Neuronal stem cell (in vitro differentiated cells): ENCODE measurements at regions not wholly inside any gene's neighbourhood (a gene's known extent, or its start where the extent isn't known, plus 50 kb on each side); places are given as distances from the start of the nearest gene placed in this dataset.

ENCODE experiments used
- DNase-seq: peaks from one replicate; pipeline ENCODE4 v3.0.0-alpha.2; 2013; ENCODE audit warnings: low spot score
- H2AFZ ChIP-seq: one replicate; pipeline ENCODE4 v1.6.1; 2013; ENCODE audit warnings: mild to moderate bottlenecking, low read length, inconsistent platforms
- H2AK5ac ChIP-seq: 2 replicates; pipeline ENCODE4 v1.6.1; 2013; ENCODE audit warnings: low read depth, mild to moderate bottlenecking, inconsistent platforms, low read length, moderate library complexity, mixed read lengths
- H2BK120ac ChIP-seq: 2 replicates; pipeline ENCODE4 v1.6.1; 2013; ENCODE audit warnings: low read depth, mild to moderate bottlenecking, inconsistent platforms, low read length, moderate library complexity, mixed read lengths
- H2BK12ac ChIP-seq: one replicate; pipeline ENCODE4 v1.6.1; 2013; ENCODE audit warnings: low read length, inconsistent platforms
- H2BK15ac ChIP-seq: 2 replicates; pipeline ENCODE4 v1.6.1; 2013; ENCODE audit warnings: mild to moderate bottlenecking, low read length, inconsistent platforms, mixed read lengths
- H2BK5ac ChIP-seq: one replicate; pipeline ENCODE4 v1.6.1; 2013; ENCODE audit warnings: inconsistent platforms, mild to moderate bottlenecking, low read length, moderate library complexity
- H3K14ac ChIP-seq: one replicate; pipeline ENCODE4 v1.6.1; 2013; ENCODE audit warnings: low read length, inconsistent platforms
- H3K18ac ChIP-seq: 2 replicates; pipeline ENCODE4 v1.6.1; 2013; ENCODE audit warnings: low read length, inconsistent platforms
- H3K23ac ChIP-seq: 2 replicates; pipeline ENCODE4 v1.6.1; 2013; ENCODE audit warnings: low read depth, mild to moderate bottlenecking, mixed read lengths, low read length, inconsistent platforms; ENCODE audit not compliant: poor library complexity
- H3K27ac ChIP-seq: replicated peaks from 3 replicates; pipeline ENCODE4 v1.5.1; 2013; ENCODE audit warnings: low read length, inconsistent platforms
- H3K27me3 ChIP-seq, 3 experiments: 2 replicates each; pipeline ENCODE4 v1.6.1; 2013; ENCODE audit warnings: low read length in 3 of 3, mild to moderate bottlenecking in 2 of 3, inconsistent platforms in 1 of 3, low read depth in 1 of 3, mixed read lengths in 1 of 3, moderate library complexity in 1 of 3; ENCODE audit not compliant: control insufficient read depth in 3 of 3, insufficient read depth in 3 of 3
- H3K36me3 ChIP-seq, 2 donors: replicated peaks in 1 of 2; 2 replicates each; pipeline ENCODE4 v1.6.1; 2013; ENCODE audit warnings: low read length in 2 of 2; ENCODE audit not compliant: control insufficient read depth in 2 of 2, insufficient read depth in 2 of 2
- H3K4ac ChIP-seq: 2 replicates; pipeline ENCODE4 v1.6.1; 2013; ENCODE audit warnings: inconsistent platforms, mild to moderate bottlenecking, low read length, moderate library complexity
- H3K4me1 ChIP-seq, 2 donors: 1 replicate in 1 of 2; 2 replicates in 1 of 2; pipeline ENCODE4 v1.6.1; 2013; ENCODE audit warnings: low read length in 2 of 2, low read depth in 1 of 2; ENCODE audit not compliant: control insufficient read depth in 2 of 2, insufficient read depth in 1 of 2
- H3K4me2 ChIP-seq: one replicate; pipeline ENCODE4 v1.6.1; 2013; ENCODE audit warnings: mild to moderate bottlenecking, low read length, inconsistent platforms; ENCODE audit not compliant: insufficient read depth, poor library complexity, severe bottlenecking
- H3K4me3 ChIP-seq, 2 donors: 2 replicates each; pipeline ENCODE4 v1.5.1; 2013; ENCODE audit warnings: low read length in 2 of 2, mild to moderate bottlenecking in 2 of 2, inconsistent platforms in 1 of 2, moderate library complexity in 1 of 2
- H3K79me1 ChIP-seq: one replicate; pipeline ENCODE4 v1.6.1; 2013; ENCODE audit warnings: low read depth, mild to moderate bottlenecking, inconsistent platforms, low read length, moderate library complexity
- H3K9ac ChIP-seq: one replicate; pipeline ENCODE4 v1.6.1; 2013; ENCODE audit warnings: mild to moderate bottlenecking, low read depth, low read length, inconsistent platforms; ENCODE audit not compliant: poor library complexity
- H3K9me3 ChIP-seq, 2 donors: replicated peaks in 1 of 2; 2 replicates each; pipeline versions ENCODE3 to v1.6.1; 2013; ENCODE audit warnings: low read length in 2 of 2, mild to moderate bottlenecking in 2 of 2, inconsistent platforms in 1 of 2, low read depth in 1 of 2, mixed read lengths in 1 of 2, moderate library complexity in 1 of 2; ENCODE audit not compliant: control insufficient read depth in 2 of 2, insufficient read depth in 1 of 2
- H4K8ac ChIP-seq: one replicate; pipeline ENCODE4 v1.6.1; 2013; ENCODE audit warnings: low read depth, mild to moderate bottlenecking, inconsistent platforms, low read length, moderate library complexity
- H4K91ac ChIP-seq: one replicate; pipeline ENCODE4 v1.6.1; 2013; ENCODE audit warnings: low read length, low read depth, mild to moderate bottlenecking, inconsistent platforms; ENCODE audit not compliant: poor library complexity
- WGBS, 2 donors: extraction: QIAGEN DNeasy Blood & Tissue Kit; methylation state at CpG; one replicate each; pipeline ENCODE4 v1.1.7; 2013; ENCODE audit warnings: missing lambda C conversion rate in 2 of 2, mixed read lengths in 1 of 2; ENCODE audit not compliant: insufficient read length in 2 of 2, insufficient replicate concordance in 1 of 2; ENCODE audit errors: extremely low coverage in 2 of 2; 5-methylcytosine and 5-hydroxymethylcytosine counted together

- peaks cover 0 to 2% of the 10 kb centered on the region in 2 donors for H3K9me3 ChIP-seq
- no peak overlapping the region for H4K91ac ChIP-seq
- no peaks in the 10 kb centered on the region for H3K4me1 ChIP-seq
- H2BK5ac ChIP-seq = no peak overlapping the region
- H3K9ac ChIP-seq = no peak overlapping the region
- no peak overlapping the region for H3K14ac ChIP-seq
- H3K4me2 ChIP-seq = no peak overlapping the region
- H2AK5ac ChIP-seq = no peak overlapping the region
- no peaks in the 10 kb centered on the region for H3K79me1 ChIP-seq
- no peak overlapping the region for H2BK120ac ChIP-seq
- no peak overlapping the region for H3K4ac ChIP-seq
- H3K36me3 ChIP-seq = no peaks in the 10 kb centered on the region
- no peak overlapping the region for H3K18ac ChIP-seq
- H3K23ac ChIP-seq = no peak overlapping the region
- H3K27me3 ChIP-seq = no peaks in the 10 kb centered on the region
- no peak overlapping the region for H2BK12ac ChIP-seq
- no peak overlapping the region for H4K8ac ChIP-seq
- no peak overlapping the region for H3K4me3 ChIP-seq
- no peak overlapping the region for H2AFZ ChIP-seq
- DNase-seq = no peak
- no peak overlapping the region for H2BK15ac ChIP-seq
- no peak overlapping the region for H3K27ac ChIP-seq
Observed at GRCh38 chr7:43040461-43040860, 72.0 kb upstream of the HECW1 start.

GRCh38 chr7:43041105-43041504 is 71.3 kb upstream of the HECW1 start:
- H3K9ac ChIP-seq = no peak overlapping the region

GRCh38 chr7:43041724-43042123 is 70.7 kb upstream of the HECW1 start:
- Histone ChIP-seq H3K14ac (no peak overlapping the region), H3K27me3 (no peaks in the 10 kb centered on the region), H3K4me3 (no peak overlapping the region), H3K36me3 (no peaks in the 10 kb centered on the region), H4K91ac (no peak overlapping the region), H2BK120ac (no peak overlapping the region), H3K18ac (no peak overlapping the region), H3K9ac (no peak overlapping the region), H3K9me3 (peaks cover 0 to 2% of the 10 kb centered on the region in 2 donors), H3K4me2 (no peak overlapping the region), H3K27ac (no peak overlapping the region), H3K4ac (no peak overlapping the region), H3K79me1 (no peaks in the 10 kb centered on the region), H2BK5ac (no peak overlapping the region), H2BK15ac (no peak overlapping the region), H3K23ac (no peak overlapping the region), H2BK12ac (no peak overlapping the region), H4K8ac (no peak overlapping the region), H2AFZ (no peak overlapping the region), H2AK5ac (no peak overlapping the region), H3K4me1 (no peaks in the 10 kb centered on the region)
- no peak for DNase-seq

More at GRCh38 chr7:43041105-43041504, 71.3 kb upstream of the HECW1 start:
- Histone ChIP-seq H2BK5ac (no peak overlapping the region), H3K4ac (no peak overlapping the region), H2BK15ac (no peak overlapping the region), H3K9me3 (peaks cover 0 to 2% of the 10 kb centered on the region in 2 donors), H3K23ac (no peak overlapping the region), H4K91ac (no peak overlapping the region), H3K4me1 (no peaks in the 10 kb centered on the region), H2BK12ac (no peak overlapping the region), H4K8ac (no peak overlapping the region), H3K79me1 (no peaks in the 10 kb centered on the region), H2BK120ac (no peak overlapping the region), H3K4me2 (no peak overlapping the region), H3K27ac (no peak overlapping the region), H3K27me3 (no peaks in the 10 kb centered on the region), H2AK5ac (no peak overlapping the region), H2AFZ (no peak overlapping the region), H3K14ac (no peak overlapping the region), H3K36me3 (no peaks in the 10 kb centered on the region), H3K18ac (no peak overlapping the region), H3K4me3 (no peak overlapping the region)
- no peak for DNase-seq
- no CpG with 5 or more reads among the region's 2 CpGs for WGBS, 2 donors

DNA sequence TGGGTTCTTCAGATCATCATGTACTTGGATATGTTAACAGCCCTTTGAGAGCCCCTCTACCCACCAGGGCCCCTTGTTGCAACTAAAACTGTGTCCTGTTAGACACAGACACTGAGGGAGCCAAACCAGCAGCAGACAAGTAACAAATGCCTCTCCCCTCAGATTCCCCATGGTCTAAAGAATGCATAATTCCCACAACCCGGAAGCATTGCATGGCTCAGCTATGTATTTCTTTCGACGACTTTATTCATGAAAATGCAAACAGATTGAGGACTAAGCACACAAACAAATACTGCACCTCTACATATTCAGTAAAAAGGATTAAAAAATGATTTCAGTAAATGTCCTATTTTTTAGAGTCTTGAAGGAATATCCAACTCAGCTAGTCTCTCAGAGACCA is 70.1 kb upstream of the HECW1 start:
- H2BK5ac ChIP-seq = no peak overlapping the region
- no peak overlapping the region for H2BK12ac ChIP-seq
- no peak overlapping the region for H2BK15ac ChIP-seq
- no peak overlapping the region for H2BK120ac ChIP-seq
- no peaks in the 10 kb centered on the region for H3K27me3 ChIP-seq
- no peak overlapping the region for H2AK5ac ChIP-seq
- H3K4ac ChIP-seq = no peak overlapping the region
- no peak for DNase-seq
- no peak overlapping the region for H3K4me2 ChIP-seq
- H3K23ac ChIP-seq = no peak overlapping the region
- H3K79me1 ChIP-seq = no peaks in the 10 kb centered on the region
- no peak overlapping the region for H4K91ac ChIP-seq
- H3K27ac ChIP-seq = no peak overlapping the region
- H3K9ac ChIP-seq = no peak overlapping the region
- no CpG with 5 or more reads among the region's 3 CpGs for WGBS, 2 donors
- H3K36me3 ChIP-seq = no peaks in the 10 kb centered on the region
- H3K9me3 ChIP-seq = peaks cover 0 to 2% of the 10 kb centered on the region in 2 donors
- H3K4me1 ChIP-seq = no peaks in the 10 kb centered on the region
- no peak overlapping the region for H4K8ac ChIP-seq
- no peak overlapping the region for H3K18ac ChIP-seq
- H2AFZ ChIP-seq = no peak overlapping the region
- H3K14ac ChIP-seq = no peak overlapping the region
- no peak overlapping the region for H3K4me3 ChIP-seq
